ENCODE measurements at regions not wholly inside any gene's neighbourhood (a gene's known extent, or its start where the extent isn't known, plus 50 kb on each side); places are given as distances from the start of the nearest gene placed in this dataset.

- TF ChIP-seq, protein P1, sequence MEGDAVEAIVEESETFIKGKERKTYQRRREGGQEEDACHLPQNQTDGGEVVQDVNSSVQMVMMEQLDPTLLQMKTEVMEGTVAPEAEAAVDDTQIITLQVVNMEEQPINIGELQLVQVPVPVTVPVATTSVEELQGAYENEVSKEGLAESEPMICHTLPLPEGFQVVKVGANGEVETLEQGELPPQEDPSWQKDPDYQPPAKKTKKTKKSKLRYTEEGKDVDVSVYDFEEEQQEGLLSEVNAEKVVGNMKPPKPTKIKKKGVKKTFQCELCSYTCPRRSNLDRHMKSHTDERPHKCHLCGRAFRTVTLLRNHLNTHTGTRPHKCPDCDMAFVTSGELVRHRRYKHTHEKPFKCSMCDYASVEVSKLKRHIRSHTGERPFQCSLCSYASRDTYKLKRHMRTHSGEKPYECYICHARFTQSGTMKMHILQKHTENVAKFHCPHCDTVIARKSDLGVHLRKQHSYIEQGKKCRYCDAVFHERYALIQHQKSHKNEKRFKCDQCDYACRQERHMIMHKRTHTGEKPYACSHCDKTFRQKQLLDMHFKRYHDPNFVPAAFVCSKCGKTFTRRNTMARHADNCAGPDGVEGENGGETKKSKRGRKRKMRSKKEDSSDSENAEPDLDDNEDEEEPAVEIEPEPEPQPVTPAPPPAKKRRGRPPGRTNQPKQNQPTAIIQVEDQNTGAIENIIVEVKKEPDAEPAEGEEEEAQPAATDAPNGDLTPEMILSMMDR (IDR thresholded peaks at IDR 0.05; ENCODE audit: low read depth, low read length, missing control alignments) = no peak
- DNase-seq (ENCODE audit: low read depth) = no peak
- H3K4me3 ChIP-seq (ENCODE audit: low read depth, low read length) = no peak overlapping the region
Measured at GRCh38 chr13:48906200-48906599, 69.5 kb upstream of the FNDC3A start.

DNA sequence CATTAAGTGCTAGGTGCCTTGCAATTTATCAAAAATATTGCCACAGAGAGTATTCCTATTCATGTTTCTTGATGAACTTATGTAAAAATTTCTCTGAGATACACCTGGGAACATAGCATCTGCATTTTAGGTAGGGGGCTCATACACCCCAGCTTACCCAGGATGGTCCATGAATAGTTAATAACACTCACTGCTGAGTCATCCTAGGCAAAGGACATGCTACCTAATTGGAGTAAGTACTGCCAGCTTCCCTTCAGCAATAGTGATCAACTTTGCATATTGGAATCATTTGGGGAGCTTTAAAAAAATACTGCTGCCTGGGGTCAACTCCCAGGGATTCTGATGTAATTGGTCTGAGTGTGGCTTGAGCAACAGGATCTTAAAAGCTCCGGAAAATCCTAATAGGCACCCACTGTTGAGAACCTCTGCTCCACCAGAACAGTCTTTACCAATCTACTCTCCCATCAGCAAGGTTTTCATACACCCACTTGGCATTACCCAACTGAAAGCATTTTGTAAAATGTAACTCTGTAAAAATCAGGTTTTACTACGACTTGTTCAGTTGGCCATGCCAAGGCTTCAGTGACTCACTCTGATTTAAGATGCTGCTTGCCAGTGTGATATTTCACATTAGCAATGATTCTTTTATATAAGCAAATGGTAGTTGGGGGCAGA is 67.2 kb upstream of the FNDC3A start:
- H3K4me3 ChIP-seq (ENCODE audit: low read depth, low read length) = no peak overlapping the region
- TF ChIP-seq, protein P1 (IDR thresholded peaks at IDR 0.05; ENCODE audit: low read depth, low read length, missing control alignments) = no peak
- DNase-seq (ENCODE audit: low read depth) = no peak

DNA sequence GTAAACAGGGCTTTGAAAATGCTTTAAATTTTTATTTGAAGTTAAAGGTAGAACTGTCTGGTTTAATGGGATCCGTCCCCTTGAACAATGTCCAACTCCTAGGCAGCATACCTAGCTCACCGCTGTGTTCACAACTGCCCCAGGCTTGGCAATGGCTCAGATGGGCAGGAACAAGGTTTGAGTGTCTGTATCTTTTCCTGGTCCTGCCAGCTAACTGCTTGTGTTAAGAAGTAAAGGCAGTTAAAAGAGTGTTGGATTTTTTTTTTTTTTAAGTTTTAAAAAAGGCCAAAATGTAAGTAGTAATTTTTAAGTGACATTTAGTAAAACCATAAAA is 66.7 kb upstream of the FNDC3A start:
- no peak for DNase-seq (ENCODE audit: low read depth)
- TF ChIP-seq, protein P1 (IDR thresholded peaks at IDR 0.05; ENCODE audit: low read depth, low read length, missing control alignments) = no peak
- H3K4me3 ChIP-seq (ENCODE audit: low read depth, low read length) = no peak overlapping the region

DNA sequence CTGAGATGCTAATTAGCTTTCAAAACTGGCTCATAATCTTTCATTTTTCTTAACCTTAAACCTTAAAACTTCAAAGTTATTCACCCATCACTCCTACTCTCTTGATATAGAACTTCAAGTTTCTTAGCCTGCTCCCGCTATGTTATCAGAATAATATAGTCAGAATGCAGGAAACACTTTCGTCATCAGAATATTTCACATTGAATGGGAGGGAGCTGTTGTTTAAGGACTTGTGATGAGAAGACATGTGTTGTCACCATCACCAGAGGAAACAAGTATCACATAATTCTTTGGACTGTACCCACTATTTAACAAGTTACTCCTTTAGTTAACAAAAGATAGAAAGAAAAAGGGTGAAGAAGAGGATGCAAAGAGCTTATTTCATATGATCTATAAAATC is 65.0 kb upstream of the FNDC3A start:
- DNase-seq (ENCODE audit: low read depth) = no peak
- TF ChIP-seq, protein P1 (IDR thresholded peaks at IDR 0.05; ENCODE audit: low read depth, low read length, missing control alignments) = no peak
- no peak overlapping the region for H3K4me3 ChIP-seq (ENCODE audit: low read depth, low read length)

GRCh38 chr13:48919751-48920150 is 56.0 kb upstream of the FNDC3A start:
- no peak overlapping the region for H3K4me3 ChIP-seq (ENCODE audit: low read depth, low read length)
- TF ChIP-seq, protein P1 (IDR thresholded peaks at IDR 0.05; ENCODE audit: low read depth, low read length, missing control alignments) = no peak

GRCh38 chr13:48920730-48921129 is 55.0 kb upstream of the FNDC3A start:
- H3K4me3 ChIP-seq (ENCODE audit: low read depth, low read length) = no peak overlapping the region
- TF ChIP-seq, protein P1 (IDR thresholded peaks at IDR 0.05; ENCODE audit: low read depth, low read length, missing control alignments) = no peak
- DNase-seq (ENCODE audit: low read depth) = no peak

More at GRCh38 chr13:48919751-48920150, 56.0 kb upstream of the FNDC3A start:
- no peak for DNase-seq (ENCODE audit: low read depth)

DNA sequence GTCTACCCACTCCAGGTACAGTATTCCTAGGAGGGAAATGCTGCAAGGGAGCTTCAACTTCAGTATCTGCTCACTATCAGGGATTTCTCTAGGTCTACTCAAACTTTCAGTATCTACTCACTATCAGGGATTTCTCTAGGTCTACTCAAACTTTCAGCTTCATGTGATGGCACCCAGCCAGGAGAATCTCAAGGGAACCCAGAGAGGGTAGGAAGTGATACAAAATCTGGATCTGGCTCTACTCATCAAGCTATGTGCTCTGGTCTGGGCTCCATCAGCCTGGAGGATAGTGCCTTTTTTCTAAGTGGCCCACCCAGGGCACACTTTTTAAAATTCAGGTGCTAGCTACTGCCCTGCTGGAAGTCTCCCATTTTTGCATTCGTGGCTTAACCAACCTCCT is 52.3 kb upstream of the FNDC3A start:
- TF ChIP-seq, protein P1 (IDR thresholded peaks at IDR 0.05; ENCODE audit: low read depth, low read length, missing control alignments) = no peak
- no peak for DNase-seq (ENCODE audit: low read depth)
- no peak overlapping the region for H3K4me3 ChIP-seq (ENCODE audit: low read depth, low read length)
